HUES48 (cell line): ENCODE measurements at regions not wholly inside any gene's neighbourhood (a gene's known extent, or its start where the extent isn't known, plus 50 kb on each side); places are given as distances from the start of the nearest gene placed in this dataset.
"Not testable (repeated sequence)": the region's sequence is repeated elsewhere in the genome, so short reads cannot be mapped to it uniquely, and the experiment has no call there.

Source experiments
- H3K27ac ChIP-seq: one replicate; pipeline ENCODE4 v1.7.0; 2013; ENCODE audit warnings: low read depth, low read length, inconsistent platforms
- H3K27me3 ChIP-seq: 2 replicates; pipeline ENCODE4 v1.6.1; 2013; ENCODE audit warnings: mild to moderate bottlenecking, low read length; ENCODE audit not compliant: control insufficient read depth, insufficient read depth
- H3K36me3 ChIP-seq: 2 replicates; pipeline ENCODE4 v1.6.1; 2013; ENCODE audit warnings: low read length; ENCODE audit not compliant: control insufficient read depth, insufficient read depth
- H3K4me1 ChIP-seq: 2 replicates; pipeline ENCODE4 v1.6.1; 2013; ENCODE audit warnings: mild to moderate bottlenecking, low read length; ENCODE audit not compliant: control insufficient read depth, insufficient read depth
- H3K4me3 ChIP-seq: 2 replicates; pipeline ENCODE4 v1.5.1; 2013; ENCODE audit warnings: mild to moderate bottlenecking, low read depth, low read length
- H3K9ac ChIP-seq: 2 replicates; pipeline ENCODE4 v1.6.1; 2013; ENCODE audit warnings: mild to moderate bottlenecking, low read depth, low read length, moderate library complexity
- H3K9me3 ChIP-seq: 2 replicates; pipeline ENCODE4 v1.6.1; 2013; ENCODE audit warnings: low read length; ENCODE audit not compliant: control insufficient read depth, insufficient read depth

GRCh38 chrX:96449191-96449590, 235.5 kb upstream of the DIAPH2 start:
- H3K4me3 ChIP-seq, result no peak overlapping the region
- no peaks in the 10 kb centered on the region for H3K27me3 ChIP-seq
- H3K9me3 ChIP-seq, result no peaks in the 10 kb centered on the region
- H3K27ac ChIP-seq, result no peak overlapping the region
- H3K36me3 ChIP-seq, result no peaks in the 10 kb centered on the region
- no peak overlapping the region for H3K9ac ChIP-seq
- no peaks in the 10 kb centered on the region for H3K4me1 ChIP-seq

GRCh38 chrX:96449896-96450295, 234.7 kb upstream of the DIAPH2 start:
- no peaks in the 10 kb centered on the region for H3K4me1 ChIP-seq
- no peaks in the 10 kb centered on the region for H3K27me3 ChIP-seq
- H3K9me3 ChIP-seq, result no peaks in the 10 kb centered on the region
- no peak overlapping the region for H3K4me3 ChIP-seq
- no peak overlapping the region for H3K27ac ChIP-seq
- H3K36me3 ChIP-seq, result no peaks in the 10 kb centered on the region
- H3K9ac ChIP-seq, result no peak overlapping the region

- H3K27me3 ChIP-seq, result no peaks in the 10 kb centered on the region
- H3K36me3 ChIP-seq, result no peaks in the 10 kb centered on the region
- H3K4me1 ChIP-seq, result no peaks in the 10 kb centered on the region
Observed at GRCh38 chrX:96453139-96453538, 231.5 kb upstream of the DIAPH2 start.

GRCh38 chrX:96455078-96455477, 229.6 kb upstream of the DIAPH2 start:
- Histone ChIP-seq H3K9me3 (no peaks in the 10 kb centered on the region), H3K4me1 (0 out of 2 replicates have a peak, but pooled peaks cover 2% of the 10 kb centered on the region), H3K4me3 (no peak overlapping the region), H3K27me3 (no peaks in the 10 kb centered on the region), H3K27ac (no peak overlapping the region), H3K9ac (no peak overlapping the region), H3K36me3 (no peaks in the 10 kb centered on the region)

More at GRCh38 chrX:96453139-96453538, 231.5 kb upstream of the DIAPH2 start:
- Histone ChIP-seq H3K9me3 (no peaks in the 10 kb centered on the region), H3K4me3 (no peak overlapping the region), H3K9ac (no peak overlapping the region), H3K27ac (no peak overlapping the region)

- Histone ChIP-seq H3K9me3 (no peaks in the 10 kb centered on the region), H3K36me3 (no peaks in the 10 kb centered on the region), H3K27me3 (no peaks in the 10 kb centered on the region), H3K9ac (no peak overlapping the region), H3K4me3 (no peak overlapping the region), H3K4me1 (0 out of 2 replicates have a peak, but pooled peaks cover 2% of the 10 kb centered on the region), H3K27ac (no peak overlapping the region)
Observed at GRCh38 chrX:96464880-96465558, 219.6 kb upstream of the DIAPH2 start.

GRCh38 chrX:96474029-96474740, 210.5 kb upstream of the DIAPH2 start:
- Histone ChIP-seq H3K9me3 (no peaks in the 10 kb centered on the region), H3K4me3 (no peak overlapping the region), H3K4me1 (no peaks in the 10 kb centered on the region), H3K27me3 (no peaks in the 10 kb centered on the region), H3K27ac (no peak overlapping the region), H3K9ac (no peak overlapping the region), H3K36me3 (no peaks in the 10 kb centered on the region)

- Histone ChIP-seq H3K27ac (no peak overlapping the region), H3K4me3 (no peak overlapping the region), H3K9me3 (no peaks in the 10 kb centered on the region), H3K27me3 (no peaks in the 10 kb centered on the region), H3K9ac (no peak overlapping the region), H3K4me1 (no peaks in the 10 kb centered on the region), H3K36me3 (no peaks in the 10 kb centered on the region)
Observed at GRCh38 chrX:96474741-96475125, 209.9 kb upstream of the DIAPH2 start.

- no peak overlapping the region for H3K4me3 ChIP-seq
- H3K27ac ChIP-seq, result no peak overlapping the region
- H3K9me3 ChIP-seq, result no peaks in the 10 kb centered on the region
- H3K36me3 ChIP-seq, result no peaks in the 10 kb centered on the region
- H3K9ac ChIP-seq, result no peak overlapping the region
- 0 out of 2 replicates have a peak, but pooled peaks cover 3% of the 10 kb centered on the region for H3K27me3 ChIP-seq
- H3K4me1 ChIP-seq, result peaks cover 15% of the 10 kb centered on the region
Observed at GRCh38 chrX:96480081-96480480, 204.6 kb upstream of the DIAPH2 start.

GRCh38 chrX:96481831-96482230, 202.8 kb upstream of the DIAPH2 start:
- Histone ChIP-seq H3K36me3 (no peaks in the 10 kb centered on the region), H3K9me3 (no peaks in the 10 kb centered on the region), H3K4me1 (peaks cover 15% of the 10 kb centered on the region), H3K4me3 (no peak overlapping the region), H3K9ac (no peak overlapping the region), H3K27me3 (0 out of 2 replicates have a peak, but pooled peaks cover 3% of the 10 kb centered on the region), H3K27ac (no peak overlapping the region)

GRCh38 chrX:96483647-96484160, 200.9 kb upstream of the DIAPH2 start:
- no peak overlapping the region for H3K9ac ChIP-seq
- H3K27me3 ChIP-seq, result 0 out of 2 replicates have a peak, but pooled peaks cover 3% of the 10 kb centered on the region
- peaks cover 15% of the 10 kb centered on the region for H3K4me1 ChIP-seq
- H3K9me3 ChIP-seq, result no peaks in the 10 kb centered on the region
- H3K4me3 ChIP-seq, result no peak overlapping the region
- no peaks in the 10 kb centered on the region for H3K36me3 ChIP-seq
- H3K27ac ChIP-seq, result peak overlapping the region; percentile 45

- not testable (repeated sequence) for H3K27ac ChIP-seq, H3K27me3 ChIP-seq
Observed at GRCh38 chrX:96486687-96487086, 198.0 kb upstream of the DIAPH2 start.

More at GRCh38 chrX:96486687-96487086, 198.0 kb upstream of the DIAPH2 start:
- H3K4me3 ChIP-seq, H3K9me3 ChIP-seq, H3K9ac ChIP-seq, H3K36me3 ChIP-seq: not testable (repeated sequence)
- H3K4me1 ChIP-seq, result peaks cover 15% of the 10 kb centered on the region
